Esophagus muscularis mucosa (tissue), 3 donors: ENCODE measurements at regions not wholly inside any gene's neighbourhood (a gene's known extent, or its start where the extent isn't known, plus 50 kb on each side); places are given as distances from the start of the nearest gene placed in this dataset.

Experiments used
- POLR2A ChIP-seq: fragments of 450-650 bp; IDR thresholded peaks from one replicate; pipeline ENCODE4 v1.6.1; 2017; ENCODE audit warnings: antibody characterized with exemption, moderate library complexity, mild to moderate bottlenecking, low read depth
- POLR2AphosphoS5 ChIP-seq, 2 donors: sonication (generic); formaldehyde crosslinking; IDR thresholded peaks; one replicate each; pipeline ENCODE4 v1.6.1; 2017; ENCODE audit warnings: antibody characterized with exemption in 2 of 2
- TF ChIP-seq, protein P1 (sequence below), 3 experiments: fragments of 200-600 bp in 2 of 3; fragments of 450-650 bp in 1 of 3; sonication (generic) in 2 of 3; IDR thresholded peaks; one replicate each; pipeline ENCODE4 v1.5.1; 2017 to 2019; ENCODE audit warnings: antibody characterized with exemption in 3 of 3, mild to moderate bottlenecking in 2 of 3, moderate library complexity in 1 of 3

GRCh38 chrX:121221322-121221977, 174.0 kb downstream of the GLUD2 start:
- TF ChIP-seq, protein P1, sequence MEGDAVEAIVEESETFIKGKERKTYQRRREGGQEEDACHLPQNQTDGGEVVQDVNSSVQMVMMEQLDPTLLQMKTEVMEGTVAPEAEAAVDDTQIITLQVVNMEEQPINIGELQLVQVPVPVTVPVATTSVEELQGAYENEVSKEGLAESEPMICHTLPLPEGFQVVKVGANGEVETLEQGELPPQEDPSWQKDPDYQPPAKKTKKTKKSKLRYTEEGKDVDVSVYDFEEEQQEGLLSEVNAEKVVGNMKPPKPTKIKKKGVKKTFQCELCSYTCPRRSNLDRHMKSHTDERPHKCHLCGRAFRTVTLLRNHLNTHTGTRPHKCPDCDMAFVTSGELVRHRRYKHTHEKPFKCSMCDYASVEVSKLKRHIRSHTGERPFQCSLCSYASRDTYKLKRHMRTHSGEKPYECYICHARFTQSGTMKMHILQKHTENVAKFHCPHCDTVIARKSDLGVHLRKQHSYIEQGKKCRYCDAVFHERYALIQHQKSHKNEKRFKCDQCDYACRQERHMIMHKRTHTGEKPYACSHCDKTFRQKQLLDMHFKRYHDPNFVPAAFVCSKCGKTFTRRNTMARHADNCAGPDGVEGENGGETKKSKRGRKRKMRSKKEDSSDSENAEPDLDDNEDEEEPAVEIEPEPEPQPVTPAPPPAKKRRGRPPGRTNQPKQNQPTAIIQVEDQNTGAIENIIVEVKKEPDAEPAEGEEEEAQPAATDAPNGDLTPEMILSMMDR (IDR thresholded peaks at IDR 0.05), result no peak
- TF ChIP-seq POLR2A, result no peak
- TF ChIP-seq POLR2AphosphoS5 (IDR thresholded peaks at IDR 0.05), result no peak
